ENCODE measurements at regions not wholly inside any gene's neighbourhood (a gene's known extent, or its start where the extent isn't known, plus 50 kb on each side); places are given as distances from the start of the nearest gene placed in this dataset.

GRCh38 chr6:163985710-163986109 lies 571.2 kb downstream of the QKI start:
- TF ChIP-seq, protein P1, sequence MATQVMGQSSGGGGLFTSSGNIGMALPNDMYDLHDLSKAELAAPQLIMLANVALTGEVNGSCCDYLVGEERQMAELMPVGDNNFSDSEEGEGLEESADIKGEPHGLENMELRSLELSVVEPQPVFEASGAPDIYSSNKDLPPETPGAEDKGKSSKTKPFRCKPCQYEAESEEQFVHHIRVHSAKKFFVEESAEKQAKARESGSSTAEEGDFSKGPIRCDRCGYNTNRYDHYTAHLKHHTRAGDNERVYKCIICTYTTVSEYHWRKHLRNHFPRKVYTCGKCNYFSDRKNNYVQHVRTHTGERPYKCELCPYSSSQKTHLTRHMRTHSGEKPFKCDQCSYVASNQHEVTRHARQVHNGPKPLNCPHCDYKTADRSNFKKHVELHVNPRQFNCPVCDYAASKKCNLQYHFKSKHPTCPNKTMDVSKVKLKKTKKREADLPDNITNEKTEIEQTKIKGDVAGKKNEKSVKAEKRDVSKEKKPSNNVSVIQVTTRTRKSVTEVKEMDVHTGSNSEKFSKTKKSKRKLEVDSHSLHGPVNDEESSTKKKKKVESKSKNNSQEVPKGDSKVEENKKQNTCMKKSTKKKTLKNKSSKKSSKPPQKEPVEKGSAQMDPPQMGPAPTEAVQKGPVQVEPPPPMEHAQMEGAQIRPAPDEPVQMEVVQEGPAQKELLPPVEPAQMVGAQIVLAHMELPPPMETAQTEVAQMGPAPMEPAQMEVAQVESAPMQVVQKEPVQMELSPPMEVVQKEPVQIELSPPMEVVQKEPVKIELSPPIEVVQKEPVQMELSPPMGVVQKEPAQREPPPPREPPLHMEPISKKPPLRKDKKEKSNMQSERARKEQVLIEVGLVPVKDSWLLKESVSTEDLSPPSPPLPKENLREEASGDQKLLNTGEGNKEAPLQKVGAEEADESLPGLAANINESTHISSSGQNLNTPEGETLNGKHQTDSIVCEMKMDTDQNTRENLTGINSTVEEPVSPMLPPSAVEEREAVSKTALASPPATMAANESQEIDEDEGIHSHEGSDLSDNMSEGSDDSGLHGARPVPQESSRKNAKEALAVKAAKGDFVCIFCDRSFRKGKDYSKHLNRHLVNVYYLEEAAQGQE (IDR thresholded peaks at IDR 0.05; ENCODE audit: low read depth): no peak
- no peak for TF ChIP-seq YY1 (IDR thresholded peaks at IDR 0.05; ENCODE audit: low read depth)
- TF ChIP-seq EP300 (IDR thresholded peaks at IDR 0.05; ENCODE audit: borderline replicate concordance): no peak
- TF ChIP-seq ZBTB7A (IDR thresholded peaks at IDR 0.05; ENCODE audit: low read depth): no peak
- no peak for TF ChIP-seq CEBPB (IDR thresholded peaks at IDR 0.05)
- TF ChIP-seq TAF1 (IDR thresholded peaks at IDR 0.05; ENCODE audit: low read depth): no peak
- TF ChIP-seq FOXM1 (IDR thresholded peaks at IDR 0.05; ENCODE audit: borderline replicate concordance, low read depth): no peak
- TF ChIP-seq NFIC (IDR thresholded peaks at IDR 0.05): no peak
- TF ChIP-seq MAX (IDR thresholded peaks at IDR 0.05): no peak
- TF ChIP-seq, protein P2, sequence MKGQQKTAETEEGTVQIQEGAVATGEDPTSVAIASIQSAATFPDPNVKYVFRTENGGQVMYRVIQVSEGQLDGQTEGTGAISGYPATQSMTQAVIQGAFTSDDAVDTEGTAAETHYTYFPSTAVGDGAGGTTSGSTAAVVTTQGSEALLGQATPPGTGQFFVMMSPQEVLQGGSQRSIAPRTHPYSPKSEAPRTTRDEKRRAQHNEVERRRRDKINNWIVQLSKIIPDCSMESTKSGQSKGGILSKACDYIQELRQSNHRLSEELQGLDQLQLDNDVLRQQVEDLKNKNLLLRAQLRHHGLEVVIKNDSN (IDR thresholded peaks at IDR 0.05): no peak
- TF ChIP-seq RAD21 (IDR thresholded peaks at IDR 0.05; ENCODE audit: low read depth): no peak
